ENCODE measurements at regions not wholly inside any gene's neighbourhood (a gene's known extent, or its start where the extent isn't known, plus 50 kb on each side); places are given as distances from the start of the nearest gene placed in this dataset.
"Not testable (repeated sequence)": the region's sequence is repeated elsewhere in the genome, so short reads cannot be mapped to it uniquely, and the experiment has no call there.

DNA sequence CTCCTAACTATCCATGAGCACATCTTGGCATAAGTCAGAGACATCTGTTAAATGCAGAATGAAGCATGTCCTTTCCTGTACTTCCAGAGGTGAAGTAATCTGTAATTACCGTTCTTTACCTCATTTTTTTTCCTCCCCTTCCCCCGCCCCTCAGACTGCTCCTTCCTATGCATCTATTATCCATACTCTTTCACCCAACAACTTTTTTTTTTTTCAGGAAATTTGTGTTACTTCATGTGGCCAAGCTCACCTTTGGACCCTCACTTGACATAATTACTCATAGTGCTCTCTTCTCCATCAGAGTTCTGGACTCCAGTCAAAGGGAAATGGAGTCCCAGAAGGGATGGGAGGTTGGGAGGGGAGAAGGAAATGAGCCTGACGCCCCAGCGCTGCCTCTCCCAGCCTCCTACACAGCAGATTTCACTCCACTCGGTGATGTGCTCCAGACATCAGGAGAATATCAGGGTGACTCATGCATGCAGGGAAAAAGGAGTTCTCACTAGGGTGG lies 568.8 kb downstream of the STIM2 start:
- no peak overlapping the region for H3K27ac ChIP-seq (ENCODE audit: low read depth, low read length)
- no peak overlapping the region for H2AK5ac ChIP-seq (ENCODE audit: low read length)
- peak; percentile 6 for DNase-seq
- H2BK120ac ChIP-seq (ENCODE audit: low read depth, low read length) = no peak overlapping the region
- no peaks in the 10 kb centered on the region for H3K79me1 ChIP-seq (ENCODE audit: low read length)
- H3K9ac ChIP-seq (ENCODE audit: low read length) = no peak overlapping the region
- no peaks in the 10 kb centered on the region for H3K4me1 ChIP-seq (ENCODE audit: control insufficient read depth, low read depth, low read length)
- H3K56ac ChIP-seq (ENCODE audit: low read length) = no peak overlapping the region
- no peak overlapping the region for H4K5ac ChIP-seq (ENCODE audit: low read length)
- H2BK5ac ChIP-seq (ENCODE audit: low read length) = no peak overlapping the region
- H3K27me3 ChIP-seq (ENCODE audit: insufficient read depth, low read length, poor library complexity) = no peaks in the 10 kb centered on the region
- WGBS (ENCODE audit: extremely low coverage, insufficient coverage, low lambda C conversion rate) = no CpG with 5 or more reads among the region's 5 CpGs
- no peak overlapping the region for H3K4me3 ChIP-seq (ENCODE audit: low read length)
- no peak overlapping the region for H3K18ac ChIP-seq (ENCODE audit: low read length)
- H4K8ac ChIP-seq (ENCODE audit: low read depth, low read length) = no peak overlapping the region
- H2BK15ac ChIP-seq (replicated peaks; ENCODE audit: low read depth) = no peak overlapping the region
- no peak overlapping the region for H3K4me2 ChIP-seq (ENCODE audit: low read length)
- H3K79me2 ChIP-seq (ENCODE audit: control insufficient read depth, insufficient read depth, low read length) = no peaks in the 10 kb centered on the region
- no peaks in the 10 kb centered on the region for H3K36me3 ChIP-seq (ENCODE audit: control insufficient read depth, insufficient read depth, low read length)
- no peak overlapping the region for H3K4ac ChIP-seq (ENCODE audit: low read depth, low read length)
- H3K23ac ChIP-seq (ENCODE audit: low read length) = no peak overlapping the region

- Histone ChIP-seq H3K27ac (ENCODE audit: low read depth, low read length) (no peak overlapping the region), H3K4me3 (ENCODE audit: low read length) (no peak overlapping the region), H3K79me2 (ENCODE audit: control insufficient read depth, insufficient read depth, low read length) (no peaks in the 10 kb centered on the region), H3K18ac (ENCODE audit: low read length) (no peak overlapping the region), H3K4me1 (ENCODE audit: control insufficient read depth, low read depth, low read length) (no peaks in the 10 kb centered on the region), H3K23ac (ENCODE audit: low read length) (no peak overlapping the region), H4K8ac (ENCODE audit: low read depth, low read length) (no peak overlapping the region), H3K36me3 (ENCODE audit: control insufficient read depth, insufficient read depth, low read length) (no peaks in the 10 kb centered on the region), H3K4me2 (ENCODE audit: low read length) (no peak overlapping the region), H2BK120ac (ENCODE audit: low read depth, low read length) (no peak overlapping the region), H4K5ac (ENCODE audit: low read length) (no peak overlapping the region), H3K9ac (ENCODE audit: low read length) (no peak overlapping the region), H3K56ac (ENCODE audit: low read length) (no peak overlapping the region), H3K27me3 (ENCODE audit: insufficient read depth, low read length, poor library complexity) (no peaks in the 10 kb centered on the region), H2BK5ac (ENCODE audit: low read length) (no peak overlapping the region), H2AK5ac (ENCODE audit: low read length) (no peak overlapping the region), H3K79me1 (ENCODE audit: low read length) (no peaks in the 10 kb centered on the region), H2BK15ac (replicated peaks; ENCODE audit: low read depth) (no peak overlapping the region), H3K4ac (ENCODE audit: low read depth, low read length) (no peak overlapping the region)
- WGBS (ENCODE audit: extremely low coverage, insufficient coverage, low lambda C conversion rate) = no CpG with 5 or more reads among the region's 1 CpG
- DNase-seq = no peak
Observed at GRCh38 chr4:27442146-27442545, 581.5 kb downstream of the STIM2 start.

- H4K5ac ChIP-seq (ENCODE audit: low read length); H3K4me2 ChIP-seq (ENCODE audit: low read length); H2BK5ac ChIP-seq (ENCODE audit: low read length); H3K4me3 ChIP-seq (ENCODE audit: low read length); H2BK120ac ChIP-seq (ENCODE audit: low read depth, low read length); H3K4ac ChIP-seq (ENCODE audit: low read depth, low read length); H3K18ac ChIP-seq (ENCODE audit: low read length); H3K27ac ChIP-seq (ENCODE audit: low read depth, low read length); H3K23ac ChIP-seq (ENCODE audit: low read length); H2BK15ac ChIP-seq (replicated peaks; ENCODE audit: low read depth); H3K56ac ChIP-seq (ENCODE audit: low read length); H3K79me1 ChIP-seq (ENCODE audit: low read length); H3K79me2 ChIP-seq (ENCODE audit: control insufficient read depth, insufficient read depth, low read length); H2AK5ac ChIP-seq (ENCODE audit: low read length); H3K36me3 ChIP-seq (ENCODE audit: control insufficient read depth, insufficient read depth, low read length); H3K4me1 ChIP-seq (ENCODE audit: control insufficient read depth, low read depth, low read length); DNase-seq; H4K8ac ChIP-seq (ENCODE audit: low read depth, low read length); H3K27me3 ChIP-seq (ENCODE audit: insufficient read depth, low read length, poor library complexity); H3K9ac ChIP-seq (ENCODE audit: low read length): not testable (repeated sequence)
- WGBS (ENCODE audit: extremely low coverage, insufficient coverage, low lambda C conversion rate) = no CpG with 5 or more reads among the region's 4 CpGs
Observed at GRCh38 chr4:27442661-27443060, 582.0 kb downstream of the STIM2 start.

DNA sequence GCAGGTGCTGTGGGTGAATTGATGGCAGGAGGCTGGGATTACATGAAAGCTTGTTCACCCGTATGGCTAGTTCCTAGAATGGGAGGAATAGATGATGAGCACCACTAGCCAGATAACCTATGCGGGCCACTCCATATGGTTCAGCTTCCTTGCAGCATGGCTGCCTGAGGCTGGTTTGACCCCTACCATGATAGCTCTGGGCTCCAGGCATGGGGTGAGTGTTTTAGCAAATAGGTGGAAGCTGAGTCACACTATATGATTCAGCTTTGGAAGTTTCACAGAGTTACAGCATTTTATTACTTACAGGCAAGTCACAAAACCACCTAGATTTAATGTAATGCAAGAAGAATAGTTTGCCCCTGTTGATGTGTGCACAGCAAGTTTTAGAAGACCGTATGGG lies 603.2 kb downstream of the STIM2 start:
- Histone ChIP-seq H3K27ac (ENCODE audit: low read depth, low read length) (no peak overlapping the region), H3K4ac (ENCODE audit: low read depth, low read length) (no peak overlapping the region), H3K36me3 (ENCODE audit: control insufficient read depth, insufficient read depth, low read length) (no peaks in the 10 kb centered on the region)

DNA sequence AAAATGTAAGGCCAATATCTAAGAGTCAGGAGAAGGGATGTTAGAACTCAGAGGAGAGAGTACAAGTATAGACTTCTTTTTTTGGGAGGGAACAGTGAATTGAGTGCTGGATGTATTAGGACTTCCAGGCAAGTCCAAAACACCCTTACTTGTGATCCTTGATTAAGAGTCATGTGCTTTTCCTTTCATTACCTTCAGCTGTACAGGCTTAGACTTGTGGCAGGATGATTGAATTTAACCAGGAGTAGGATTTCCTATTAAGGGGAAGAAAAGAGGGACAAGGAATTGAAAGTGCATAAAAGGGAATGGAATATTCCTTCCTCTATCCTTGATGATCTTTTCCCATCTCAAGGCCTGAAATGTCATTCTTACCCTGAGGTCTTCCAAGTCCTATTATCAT lies 606.7 kb downstream of the STIM2 start:
- H3K4me1 ChIP-seq (ENCODE audit: control insufficient read depth, low read depth, low read length) = no peaks in the 10 kb centered on the region
- H3K27ac ChIP-seq (ENCODE audit: low read depth, low read length) = no peak overlapping the region
- H3K4me3 ChIP-seq (ENCODE audit: low read length) = no peak overlapping the region
- H2AK5ac ChIP-seq (ENCODE audit: low read length) = no peak overlapping the region
- H3K56ac ChIP-seq (ENCODE audit: low read length) = no peak overlapping the region
- no peaks in the 10 kb centered on the region for H3K79me2 ChIP-seq (ENCODE audit: control insufficient read depth, insufficient read depth, low read length)
- no peak overlapping the region for H3K4me2 ChIP-seq (ENCODE audit: low read length)
- no peak overlapping the region for H3K23ac ChIP-seq (ENCODE audit: low read length)
- H3K9ac ChIP-seq (ENCODE audit: low read length) = no peak overlapping the region
- no peak overlapping the region for H3K4ac ChIP-seq (ENCODE audit: low read depth, low read length)
- no peaks in the 10 kb centered on the region for H3K27me3 ChIP-seq (ENCODE audit: insufficient read depth, low read length, poor library complexity)
- no peak overlapping the region for H2BK120ac ChIP-seq (ENCODE audit: low read depth, low read length)
- H4K5ac ChIP-seq (ENCODE audit: low read length) = no peak overlapping the region
- H2BK15ac ChIP-seq (replicated peaks; ENCODE audit: low read depth) = no peak overlapping the region
- H3K36me3 ChIP-seq (ENCODE audit: control insufficient read depth, insufficient read depth, low read length) = no peaks in the 10 kb centered on the region
- H3K18ac ChIP-seq (ENCODE audit: low read length) = no peak overlapping the region
- no peak overlapping the region for H4K8ac ChIP-seq (ENCODE audit: low read depth, low read length)
- H3K79me1 ChIP-seq (ENCODE audit: low read length) = no peaks in the 10 kb centered on the region
- DNase-seq = no peak
- H2BK5ac ChIP-seq (ENCODE audit: low read length) = no peak overlapping the region

More for the DNA sequence above, 603.2 kb downstream of the STIM2 start:
- no peaks in the 10 kb centered on the region for H3K4me1 ChIP-seq (ENCODE audit: control insufficient read depth, low read depth, low read length)
- no peak overlapping the region for H3K4me3 ChIP-seq (ENCODE audit: low read length)
- H2BK15ac ChIP-seq (replicated peaks; ENCODE audit: low read depth) = no peak overlapping the region
- H4K5ac ChIP-seq (ENCODE audit: low read length) = no peak overlapping the region
- H3K27me3 ChIP-seq (ENCODE audit: insufficient read depth, low read length, poor library complexity) = no peaks in the 10 kb centered on the region
- H2AK5ac ChIP-seq (ENCODE audit: low read length) = no peak overlapping the region
- no peak overlapping the region for H3K56ac ChIP-seq (ENCODE audit: low read length)
- H3K79me2 ChIP-seq (ENCODE audit: control insufficient read depth, insufficient read depth, low read length) = no peaks in the 10 kb centered on the region
- no peak overlapping the region for H4K8ac ChIP-seq (ENCODE audit: low read depth, low read length)
- H2BK5ac ChIP-seq (ENCODE audit: low read length) = no peak overlapping the region
- WGBS (ENCODE audit: extremely low coverage, insufficient coverage, low lambda C conversion rate) = no CpG with 5 or more reads among the region's 3 CpGs
- H3K9ac ChIP-seq (ENCODE audit: low read length) = no peak overlapping the region
- no peak overlapping the region for H2BK120ac ChIP-seq (ENCODE audit: low read depth, low read length)
- H3K18ac ChIP-seq (ENCODE audit: low read length) = no peak overlapping the region
- H3K4me2 ChIP-seq (ENCODE audit: low read length) = no peak overlapping the region
- DNase-seq = peak; percentile 58
- H3K79me1 ChIP-seq (ENCODE audit: low read length) = no peaks in the 10 kb centered on the region
- H3K23ac ChIP-seq (ENCODE audit: low read length) = no peak overlapping the region

- Histone ChIP-seq H3K9ac (ENCODE audit: low read length) (no peak overlapping the region), H3K27ac (ENCODE audit: low read depth, low read length) (no peak overlapping the region), H3K4ac (ENCODE audit: low read depth, low read length) (no peak overlapping the region), H2BK120ac (ENCODE audit: low read depth, low read length) (no peak overlapping the region), H4K5ac (ENCODE audit: low read length) (no peak overlapping the region), H2BK15ac (replicated peaks; ENCODE audit: low read depth) (no peak overlapping the region), H3K36me3 (ENCODE audit: control insufficient read depth, insufficient read depth, low read length) (no peaks in the 10 kb centered on the region), H2BK5ac (ENCODE audit: low read length) (no peak overlapping the region), H3K27me3 (ENCODE audit: insufficient read depth, low read length, poor library complexity) (no peaks in the 10 kb centered on the region), H3K4me3 (ENCODE audit: low read length) (no peak overlapping the region), H2AK5ac (ENCODE audit: low read length) (no peak overlapping the region), H3K79me2 (ENCODE audit: control insufficient read depth, insufficient read depth, low read length) (no peaks in the 10 kb centered on the region), H3K56ac (ENCODE audit: low read length) (no peak overlapping the region), H4K8ac (ENCODE audit: low read depth, low read length) (no peak overlapping the region), H3K23ac (ENCODE audit: low read length) (no peak overlapping the region), H3K79me1 (ENCODE audit: low read length) (no peaks in the 10 kb centered on the region), H3K4me2 (ENCODE audit: low read length) (no peak overlapping the region), H3K4me1 (ENCODE audit: control insufficient read depth, low read depth, low read length) (no peaks in the 10 kb centered on the region), H3K18ac (ENCODE audit: low read length) (no peak overlapping the region)
- DNase-seq = no peak
- no CpG with 5 or more reads among the region's 1 CpG for WGBS (ENCODE audit: extremely low coverage, insufficient coverage, low lambda C conversion rate)
Observed at GRCh38 chr4:27472364-27472763, 611.7 kb downstream of the STIM2 start.

Data from mesendoderm (in vitro differentiated cells).